Activated T-cell treated with anti-CD3 and anti-CD28 coated beads, Interleukin-2, amount 50 U/mL, for 4 hours (primary cell): ENCODE measurements at regions not wholly inside any gene's neighbourhood (a gene's known extent, or its start where the extent isn't known, plus 50 kb on each side); places are given as distances from the start of the nearest gene placed in this dataset.

Experiments
- ATAC-seq, 2 donors: fragments of 200-7000 bp; cut with Tn5 transposase; one replicate each; pipeline ENCODE4 v1.10.0; 2021
- DNase-seq: peaks from one replicate; pipeline ENCODE4 v3.0.0-alpha.2; 2020
- H3K27me3 Mint-ChIP-seq: one replicate; pipeline ENCODE4 v1.8.0; 2021; ENCODE audit warnings: low read depth, mixed read lengths
- H3K36me3 Mint-ChIP-seq: one replicate; pipeline ENCODE4 v1.8.0; 2022; ENCODE audit warnings: mixed read lengths; ENCODE audit not compliant: insufficient read depth
- H3K4me1 Mint-ChIP-seq: one replicate; pipeline ENCODE4 v1.8.0; 2021; ENCODE audit warnings: low read depth, mixed read lengths
- H3K4me3 Mint-ChIP-seq: one replicate; pipeline ENCODE4 v1.8.0; 2021; ENCODE audit warnings: mild to moderate bottlenecking, moderate library complexity, mixed read lengths
- H3K9me3 Mint-ChIP-seq: one replicate; pipeline ENCODE4 v1.8.0; 2021; ENCODE audit warnings: mixed read lengths

DNA sequence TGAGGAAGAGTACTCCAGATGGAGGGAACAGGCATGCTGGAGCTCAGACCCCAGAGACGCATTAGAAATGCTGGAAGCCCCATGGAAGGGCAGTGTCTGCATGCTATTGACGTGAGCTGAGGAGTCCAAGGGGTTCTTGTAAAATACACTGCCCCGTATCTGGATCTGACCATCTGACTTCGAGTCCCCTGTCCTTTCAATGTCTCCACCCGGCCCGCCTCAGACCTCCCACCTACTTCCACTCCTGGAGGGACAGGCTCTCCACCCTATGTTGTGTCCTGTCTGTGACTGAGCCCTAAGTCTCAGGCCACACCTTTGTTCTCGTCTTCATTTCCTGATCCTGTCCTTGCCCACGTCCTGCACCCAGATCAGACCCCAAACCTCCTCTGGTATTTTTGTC lies 496.3 kb downstream of the CDH26 start:
- H3K9me3 Mint-ChIP-seq = no peaks in the 10 kb centered on the region
- no peak overlapping the region for H3K4me3 Mint-ChIP-seq
- peaks cover 2% of the 10 kb centered on the region for H3K27me3 Mint-ChIP-seq
- no peak for ATAC-seq
- no peaks in the 10 kb centered on the region for H3K4me1 Mint-ChIP-seq
- no peaks in the 10 kb centered on the region for H3K36me3 Mint-ChIP-seq
- DNase-seq = no peak

DNA sequence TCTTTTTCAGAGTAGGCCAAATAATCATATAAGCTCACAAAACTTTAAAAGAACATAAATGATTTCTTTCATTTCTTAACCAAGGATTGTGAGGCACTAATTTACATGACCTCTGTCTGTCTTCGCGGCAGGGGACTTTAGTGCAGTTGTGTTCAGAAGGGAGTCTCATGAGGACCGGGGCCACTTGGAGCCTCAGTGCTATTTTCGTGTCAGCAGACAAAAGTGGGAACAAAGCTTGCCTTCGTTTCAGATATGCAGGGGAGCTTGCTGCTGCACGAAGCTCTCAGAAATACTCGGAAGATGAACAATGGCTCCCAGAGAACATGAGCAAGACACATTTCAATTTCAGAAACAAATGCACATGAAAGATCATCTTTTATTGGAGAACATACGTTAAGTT lies 497.0 kb downstream of the CDH26 start:
- DNase-seq (no peak), ATAC-seq (no peak)
- Mint-ChIP-seq H3K36me3 (no peaks in the 10 kb centered on the region), H3K27me3 (peaks cover 2% of the 10 kb centered on the region), H3K9me3 (no peaks in the 10 kb centered on the region), H3K4me1 (no peaks in the 10 kb centered on the region), H3K4me3 (no peak overlapping the region)

DNA sequence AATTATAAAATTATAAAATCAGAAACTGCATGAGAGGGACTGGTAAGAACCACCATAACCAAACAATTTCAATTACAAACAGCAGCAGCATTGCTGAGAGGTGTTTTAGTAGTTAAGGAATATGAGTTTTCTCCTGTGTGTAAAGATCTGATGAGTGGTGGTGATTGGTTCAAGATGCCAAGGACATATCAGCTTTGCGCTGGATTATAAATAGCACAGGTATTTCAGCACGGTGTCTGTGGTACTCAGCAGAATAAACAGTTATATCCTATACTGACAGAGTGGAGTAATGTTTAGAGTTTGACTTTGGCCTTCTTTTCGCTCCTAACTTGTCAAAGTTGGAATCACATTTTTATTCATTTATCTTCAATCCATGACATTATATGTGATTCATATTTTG lies 501.0 kb downstream of the CDH26 start:
- H3K9me3 Mint-ChIP-seq = no peaks in the 10 kb centered on the region
- H3K27me3 Mint-ChIP-seq = peaks cover 2% of the 10 kb centered on the region
- DNase-seq (no peak), ATAC-seq (no peak)
- H3K4me1 Mint-ChIP-seq = no peaks in the 10 kb centered on the region
- no peak overlapping the region for H3K4me3 Mint-ChIP-seq
- H3K36me3 Mint-ChIP-seq = no peaks in the 10 kb centered on the region

DNA sequence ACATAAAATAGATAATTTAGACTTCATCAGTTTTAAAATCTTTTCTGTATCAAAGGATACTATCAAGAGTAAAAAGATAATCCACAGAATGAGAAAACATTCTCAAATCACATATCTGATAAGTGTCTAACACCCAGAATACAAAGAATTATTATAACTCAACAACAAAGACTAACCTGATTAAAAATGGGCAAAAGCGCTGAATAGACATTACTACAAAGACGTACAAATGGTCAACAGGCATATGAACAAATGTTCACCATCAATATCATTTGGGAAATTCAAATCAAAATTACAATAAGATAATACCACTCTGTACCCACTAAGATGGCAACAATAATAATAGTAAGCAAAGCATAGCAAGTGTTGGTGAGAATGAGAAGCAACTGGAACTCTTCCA lies 503.8 kb downstream of the CDH26 start:
- Mint-ChIP-seq H3K4me1 (no peaks in the 10 kb centered on the region), H3K4me3 (no peak overlapping the region), H3K9me3 (no peaks in the 10 kb centered on the region), H3K36me3 (no peaks in the 10 kb centered on the region), H3K27me3 (peaks cover 2% of the 10 kb centered on the region)
- DNase-seq = no peak
- no peak for ATAC-seq

- no peaks in the 10 kb centered on the region for H3K36me3 Mint-ChIP-seq
- no peaks in the 10 kb centered on the region for H3K9me3 Mint-ChIP-seq
- H3K4me1 Mint-ChIP-seq = no peaks in the 10 kb centered on the region
- no peaks in the 10 kb centered on the region for H3K27me3 Mint-ChIP-seq
- H3K4me3 Mint-ChIP-seq = no peak overlapping the region
- DNase-seq (no peak), ATAC-seq (no peak)
Measured at GRCh38 chr20:60463798-60464197, 505.6 kb downstream of the CDH26 start.

DNA sequence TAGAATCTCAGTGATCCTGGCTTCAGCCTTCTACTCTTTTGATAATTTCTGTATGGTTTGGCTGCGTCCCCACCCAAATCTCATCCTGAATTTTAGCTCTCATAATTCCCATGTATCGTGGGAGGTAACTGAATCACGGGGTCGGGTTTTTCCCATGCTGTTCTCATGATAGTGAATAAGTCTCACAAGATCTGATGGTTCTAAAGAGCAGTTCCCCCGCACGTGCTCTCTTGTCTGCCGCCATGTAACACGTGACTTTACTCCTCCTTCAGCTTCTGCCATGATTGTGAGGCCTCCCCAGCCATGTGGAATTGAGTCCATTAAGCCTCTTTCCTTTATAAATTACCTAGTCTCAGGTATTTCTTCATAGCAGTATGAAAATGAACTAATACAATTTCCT lies 507.2 kb downstream of the CDH26 start:
- Mint-ChIP-seq H3K9me3 (no peaks in the 10 kb centered on the region), H3K4me3 (no peak overlapping the region), H3K4me1 (no peaks in the 10 kb centered on the region), H3K27me3 (no peaks in the 10 kb centered on the region), H3K36me3 (no peaks in the 10 kb centered on the region)
- ATAC-seq (no peak), DNase-seq (no peak)

DNA sequence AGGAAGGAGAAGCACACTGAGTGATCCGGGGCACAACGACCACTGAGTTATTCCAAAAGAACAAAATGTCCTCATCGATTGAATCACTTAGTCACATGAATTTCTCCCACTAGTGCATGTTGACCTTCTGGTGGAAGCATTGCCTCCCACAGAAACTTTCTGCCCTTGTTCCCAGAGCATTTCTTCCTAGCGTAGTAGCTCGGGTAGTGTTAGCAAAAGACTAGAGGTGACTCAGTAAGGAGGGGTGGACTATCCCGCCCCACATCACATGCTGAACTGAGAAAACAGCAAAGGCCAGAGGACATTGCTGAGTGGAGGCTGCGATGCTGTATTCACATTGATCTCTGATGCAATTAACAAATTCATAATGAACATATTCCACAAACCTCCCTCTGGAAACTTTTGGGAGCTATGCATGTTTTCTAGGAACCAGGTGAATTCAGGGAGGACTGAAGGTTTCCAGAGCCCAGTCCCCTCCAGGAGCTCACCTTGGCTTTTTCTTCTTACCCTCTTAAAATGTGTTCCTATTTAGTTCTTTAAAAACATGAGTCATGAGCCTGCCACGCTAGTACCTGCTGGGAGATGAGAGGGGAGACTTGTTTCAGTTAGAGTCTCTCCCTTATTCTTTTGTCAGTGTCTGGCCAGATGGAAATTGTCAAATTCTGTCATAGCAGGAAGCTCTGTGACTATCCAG lies 507.9 kb downstream of the CDH26 start:
- Mint-ChIP-seq H3K36me3 (no peaks in the 10 kb centered on the region), H3K9me3 (no peaks in the 10 kb centered on the region), H3K27me3 (no peaks in the 10 kb centered on the region), H3K4me3 (no peak overlapping the region), H3K4me1 (no peaks in the 10 kb centered on the region)
- DNase-seq (no peak), ATAC-seq (no peak)

- Mint-ChIP-seq H3K4me3 (no peak overlapping the region), H3K4me1 (no peaks in the 10 kb centered on the region), H3K9me3 (no peaks in the 10 kb centered on the region), H3K36me3 (no peaks in the 10 kb centered on the region), H3K27me3 (no peaks in the 10 kb centered on the region)
- no peak for DNase-seq
- no peak for ATAC-seq
Measured at GRCh38 chr20:60466687-60467022, 508.4 kb downstream of the CDH26 start.

DNA sequence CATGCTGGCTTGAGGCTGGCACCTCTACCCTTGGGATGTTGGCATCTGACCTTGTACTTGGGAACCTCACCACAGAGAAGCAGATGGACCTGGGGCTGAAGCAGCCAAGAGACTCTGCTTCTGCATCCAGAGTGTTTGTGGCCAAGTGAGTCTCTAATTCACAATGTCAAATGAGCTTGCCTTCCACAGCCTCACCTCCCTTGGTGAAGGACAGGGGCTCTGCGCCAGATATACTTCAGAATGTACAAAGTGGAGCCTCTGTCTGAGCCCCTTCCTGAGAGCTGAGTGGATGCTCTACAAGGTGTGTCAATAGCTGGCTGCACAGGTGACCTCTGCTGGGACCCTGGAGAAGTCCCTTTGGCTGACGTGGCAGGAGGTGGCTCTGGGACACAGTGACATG lies 508.9 kb downstream of the CDH26 start:
- H3K36me3 Mint-ChIP-seq = no peaks in the 10 kb centered on the region
- no peak overlapping the region for H3K4me3 Mint-ChIP-seq
- no peak for ATAC-seq
- H3K4me1 Mint-ChIP-seq = no peaks in the 10 kb centered on the region
- no peak for DNase-seq
- no peaks in the 10 kb centered on the region for H3K27me3 Mint-ChIP-seq
- no peaks in the 10 kb centered on the region for H3K9me3 Mint-ChIP-seq

- H3K9me3 Mint-ChIP-seq = no peaks in the 10 kb centered on the region
- H3K27me3 Mint-ChIP-seq = no peaks in the 10 kb centered on the region
- no peak for DNase-seq
- no peaks in the 10 kb centered on the region for H3K4me1 Mint-ChIP-seq
- no peak overlapping the region for H3K4me3 Mint-ChIP-seq
- H3K36me3 Mint-ChIP-seq = no peaks in the 10 kb centered on the region
- ATAC-seq = no peak
Measured at GRCh38 chr20:60467771-60468170, 509.5 kb downstream of the CDH26 start.

GRCh38 chr20:60469829-60470228 lies 511.6 kb downstream of the CDH26 start:
- Mint-ChIP-seq H3K4me1 (no peaks in the 10 kb centered on the region), H3K36me3 (no peaks in the 10 kb centered on the region), H3K27me3 (no peaks in the 10 kb centered on the region), H3K9me3 (no peaks in the 10 kb centered on the region), H3K4me3 (no peak overlapping the region)
- DNase-seq (no peak), ATAC-seq (no peak)

- ATAC-seq (no peak), DNase-seq (no peak)
- H3K9me3 Mint-ChIP-seq = no peaks in the 10 kb centered on the region
- no peaks in the 10 kb centered on the region for H3K4me1 Mint-ChIP-seq
- no peaks in the 10 kb centered on the region for H3K27me3 Mint-ChIP-seq
- no peak overlapping the region for H3K4me3 Mint-ChIP-seq
- no peaks in the 10 kb centered on the region for H3K36me3 Mint-ChIP-seq
Measured at GRCh38 chr20:60470366-60470765, 512.1 kb downstream of the CDH26 start.

DNA sequence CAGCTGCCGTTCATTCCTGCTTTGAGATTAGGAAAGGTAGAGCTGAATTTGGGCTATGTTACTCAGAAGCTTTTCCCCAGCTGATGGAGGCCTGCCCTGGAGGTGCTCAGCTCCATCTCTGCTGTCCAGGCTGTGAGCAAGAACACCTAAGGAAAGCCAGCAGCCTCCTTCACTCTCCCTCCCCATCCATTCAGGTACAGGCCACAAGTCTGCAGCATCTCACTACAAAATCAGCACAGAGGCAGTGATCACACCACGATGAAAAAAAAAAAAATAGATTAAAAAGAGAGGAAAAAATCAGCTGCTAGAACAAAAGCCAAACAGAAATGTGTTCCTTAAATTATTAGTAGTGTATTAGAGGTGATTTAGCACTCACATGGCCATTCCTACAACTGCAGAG lies 515.0 kb downstream of the CDH26 start:
- Mint-ChIP-seq H3K27me3 (no peaks in the 10 kb centered on the region), H3K9me3 (no peaks in the 10 kb centered on the region), H3K4me1 (no peaks in the 10 kb centered on the region), H3K4me3 (no peak overlapping the region), H3K36me3 (no peaks in the 10 kb centered on the region)
- no peak for ATAC-seq
- DNase-seq = no peak

DNA sequence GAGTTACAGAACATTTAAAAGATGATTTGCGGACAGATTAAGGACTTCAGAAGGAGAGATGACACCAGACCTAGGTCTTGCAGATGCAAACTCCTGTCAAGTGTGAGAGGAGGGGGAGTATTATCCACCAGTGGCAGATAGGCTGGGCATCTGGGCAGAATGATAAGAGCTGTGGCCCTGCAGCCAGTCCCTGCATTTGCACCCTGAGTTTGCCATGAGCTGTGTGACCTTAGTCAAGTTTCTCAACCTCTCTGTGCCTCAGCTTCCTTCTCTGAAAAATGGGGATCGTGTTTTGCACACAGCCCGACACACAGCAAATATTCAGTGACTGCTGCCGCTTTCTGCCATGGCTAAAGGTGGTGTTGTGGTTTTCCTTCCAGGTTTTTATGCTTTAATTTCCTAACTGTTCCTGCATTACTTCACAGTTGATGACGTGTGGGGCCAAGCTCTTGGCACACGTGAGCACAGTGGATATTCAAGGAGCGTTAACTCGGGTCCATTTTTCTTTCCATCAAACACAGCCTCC lies 516.2 kb downstream of the CDH26 start:
- DNase-seq = no peak
- no peak for ATAC-seq
- Mint-ChIP-seq H3K27me3 (no peaks in the 10 kb centered on the region), H3K9me3 (no peaks in the 10 kb centered on the region), H3K4me3 (no peak overlapping the region), H3K4me1 (no peaks in the 10 kb centered on the region), H3K36me3 (no peaks in the 10 kb centered on the region)

DNA sequence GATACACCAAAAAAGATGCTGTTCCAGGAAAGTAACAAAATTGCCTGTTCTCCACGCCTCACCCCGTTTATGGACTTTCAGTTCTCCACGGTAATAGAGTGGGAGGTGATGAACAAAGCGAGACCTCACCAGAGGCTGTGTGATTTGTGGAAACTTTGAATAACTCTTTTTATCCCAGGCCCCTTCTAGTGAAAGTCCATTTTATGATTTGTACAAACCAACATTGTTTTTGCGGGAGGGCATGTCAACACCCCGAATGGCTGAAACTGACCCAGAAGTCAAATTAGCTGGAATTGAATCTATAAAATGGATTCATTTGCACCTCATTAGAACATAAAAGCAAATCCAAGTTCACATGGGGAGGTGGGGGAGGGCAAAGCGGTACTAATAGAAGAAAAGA lies 517.8 kb downstream of the CDH26 start:
- Mint-ChIP-seq H3K27me3 (no peaks in the 10 kb centered on the region), H3K36me3 (no peaks in the 10 kb centered on the region)
- ATAC-seq = no peak

GRCh38 chr20:60477958-60478357 lies 519.7 kb downstream of the CDH26 start:
- ATAC-seq = no peak
- Mint-ChIP-seq H3K9me3 (no peaks in the 10 kb centered on the region), H3K4me1 (no peaks in the 10 kb centered on the region), H3K4me3 (no peak overlapping the region), H3K36me3 (no peaks in the 10 kb centered on the region), H3K27me3 (no peaks in the 10 kb centered on the region)
- DNase-seq = no peak

More for the DNA sequence above, 517.8 kb downstream of the CDH26 start:
- Mint-ChIP-seq H3K9me3 (no peaks in the 10 kb centered on the region), H3K4me3 (no peak overlapping the region), H3K4me1 (no peaks in the 10 kb centered on the region)
- no peak for DNase-seq
